Breast epithelium (tissue), 3 donors: ENCODE measurements at regions not wholly inside any gene's neighbourhood (a gene's known extent, or its start where the extent isn't known, plus 50 kb on each side); places are given as distances from the start of the nearest gene placed in this dataset.

Experiments used
- POLR2AphosphoS5 ChIP-seq, 3 donors: sonication (generic); formaldehyde crosslinking; IDR thresholded peaks; one replicate each; pipeline ENCODE4 v1.6.1; 2017; ENCODE audit warnings: antibody characterized with exemption in 3 of 3
- TF ChIP-seq, protein P1 (sequence below), 3 donors: fragments of 450-650 bp; IDR thresholded peaks; one replicate each; pipeline ENCODE4 v1.5.1; 2016 to 2017; ENCODE audit warnings: antibody characterized with exemption in 3 of 3, mild to moderate bottlenecking in 3 of 3, moderate library complexity in 3 of 3

DNA sequence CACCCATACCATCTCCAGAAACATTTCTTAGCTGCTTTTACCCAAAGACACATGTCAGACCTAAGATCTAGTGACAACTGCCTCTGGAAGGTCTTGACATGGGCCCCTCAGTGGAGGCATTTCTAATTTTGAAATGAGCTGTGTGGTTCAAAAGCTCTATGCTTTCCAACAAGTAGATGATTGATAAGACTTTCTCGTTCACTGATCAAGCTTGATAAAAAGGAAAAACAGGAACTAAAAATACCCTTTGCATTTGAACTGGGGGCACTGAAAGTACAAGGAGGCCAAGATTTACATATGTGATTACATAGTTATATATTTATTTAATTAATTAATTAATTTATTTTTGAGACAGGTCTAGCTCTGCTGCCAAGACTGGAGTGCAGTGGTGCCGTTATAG lies 61.3 kb upstream of the SCOC start:
- TF ChIP-seq, protein P1, sequence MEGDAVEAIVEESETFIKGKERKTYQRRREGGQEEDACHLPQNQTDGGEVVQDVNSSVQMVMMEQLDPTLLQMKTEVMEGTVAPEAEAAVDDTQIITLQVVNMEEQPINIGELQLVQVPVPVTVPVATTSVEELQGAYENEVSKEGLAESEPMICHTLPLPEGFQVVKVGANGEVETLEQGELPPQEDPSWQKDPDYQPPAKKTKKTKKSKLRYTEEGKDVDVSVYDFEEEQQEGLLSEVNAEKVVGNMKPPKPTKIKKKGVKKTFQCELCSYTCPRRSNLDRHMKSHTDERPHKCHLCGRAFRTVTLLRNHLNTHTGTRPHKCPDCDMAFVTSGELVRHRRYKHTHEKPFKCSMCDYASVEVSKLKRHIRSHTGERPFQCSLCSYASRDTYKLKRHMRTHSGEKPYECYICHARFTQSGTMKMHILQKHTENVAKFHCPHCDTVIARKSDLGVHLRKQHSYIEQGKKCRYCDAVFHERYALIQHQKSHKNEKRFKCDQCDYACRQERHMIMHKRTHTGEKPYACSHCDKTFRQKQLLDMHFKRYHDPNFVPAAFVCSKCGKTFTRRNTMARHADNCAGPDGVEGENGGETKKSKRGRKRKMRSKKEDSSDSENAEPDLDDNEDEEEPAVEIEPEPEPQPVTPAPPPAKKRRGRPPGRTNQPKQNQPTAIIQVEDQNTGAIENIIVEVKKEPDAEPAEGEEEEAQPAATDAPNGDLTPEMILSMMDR (IDR thresholded peaks at IDR 0.05), result no peak
- no peak for TF ChIP-seq POLR2AphosphoS5 (IDR thresholded peaks at IDR 0.05)
